ENCODE measurements at regions not wholly inside any gene's neighbourhood (a gene's known extent, or its start where the extent isn't known, plus 50 kb on each side); places are given as distances from the start of the nearest gene placed in this dataset.

GRCh38 chr4:141465171-141465570 lies 171.2 kb upstream of the IL15 start:
- TF ChIP-seq CTCF (IDR thresholded peaks at IDR 0.05) (no peak), POLR2A (IDR thresholded peaks at IDR 0.05) (no peak)

Data from body of pancreas (tissue), 4 donors.